Activated T-cell treated with anti-CD3 and anti-CD28 coated beads, Interleukin-2, amount 50 U/mL, for 4 hours (primary cell): ENCODE measurements at regions not wholly inside any gene's neighbourhood (a gene's known extent, or its start where the extent isn't known, plus 50 kb on each side); places are given as distances from the start of the nearest gene placed in this dataset.

Source experiments
- ATAC-seq, 2 donors: fragments of 200-7000 bp; cut with Tn5 transposase; one replicate each; pipeline ENCODE4 v1.10.0; 2021
- DNase-seq: peaks from one replicate; pipeline ENCODE4 v3.0.0-alpha.2; 2020
- H3K27me3 Mint-ChIP-seq: one replicate; pipeline ENCODE4 v1.8.0; 2021; ENCODE audit warnings: low read depth, mixed read lengths
- H3K36me3 Mint-ChIP-seq: one replicate; pipeline ENCODE4 v1.8.0; 2022; ENCODE audit warnings: mixed read lengths; ENCODE audit not compliant: insufficient read depth
- H3K4me1 Mint-ChIP-seq: one replicate; pipeline ENCODE4 v1.8.0; 2021; ENCODE audit warnings: low read depth, mixed read lengths
- H3K4me3 Mint-ChIP-seq: one replicate; pipeline ENCODE4 v1.8.0; 2021; ENCODE audit warnings: mild to moderate bottlenecking, moderate library complexity, mixed read lengths
- H3K9me3 Mint-ChIP-seq: one replicate; pipeline ENCODE4 v1.8.0; 2021; ENCODE audit warnings: mixed read lengths

- no peaks in the 10 kb centered on the region for H3K9me3 Mint-ChIP-seq
- no peaks in the 10 kb centered on the region for H3K27me3 Mint-ChIP-seq
- H3K36me3 Mint-ChIP-seq: no peaks in the 10 kb centered on the region
- ATAC-seq (no peak), DNase-seq (no peak)
- no peak overlapping the region for H3K4me3 Mint-ChIP-seq
- H3K4me1 Mint-ChIP-seq: no peaks in the 10 kb centered on the region
Measured at GRCh38 chr1:168964478-168964877, 142.0 kb upstream of the ATP1B1 start.

GRCh38 chr1:168966217-168966616, 140.3 kb upstream of the ATP1B1 start:
- DNase-seq: no peak
- Mint-ChIP-seq H3K36me3 (no peaks in the 10 kb centered on the region), H3K9me3 (no peaks in the 10 kb centered on the region), H3K27me3 (no peaks in the 10 kb centered on the region), H3K4me1 (no peaks in the 10 kb centered on the region), H3K4me3 (no peak overlapping the region)
- no peak for ATAC-seq

- no peaks in the 10 kb centered on the region for H3K27me3 Mint-ChIP-seq
- H3K4me3 Mint-ChIP-seq: no peak overlapping the region
- no peaks in the 10 kb centered on the region for H3K36me3 Mint-ChIP-seq
- DNase-seq: no peak
- no peaks in the 10 kb centered on the region for H3K4me1 Mint-ChIP-seq
- no peak for ATAC-seq
- no peaks in the 10 kb centered on the region for H3K9me3 Mint-ChIP-seq
Measured at GRCh38 chr1:168966636-168967035, 139.9 kb upstream of the ATP1B1 start.

- H3K27me3 Mint-ChIP-seq: no peaks in the 10 kb centered on the region
- no peaks in the 10 kb centered on the region for H3K36me3 Mint-ChIP-seq
- ATAC-seq (no peak), DNase-seq (no peak)
- no peak overlapping the region for H3K4me3 Mint-ChIP-seq
- no peaks in the 10 kb centered on the region for H3K4me1 Mint-ChIP-seq
- no peaks in the 10 kb centered on the region for H3K9me3 Mint-ChIP-seq
Measured at GRCh38 chr1:168970926-168971659, 135.4 kb upstream of the ATP1B1 start.

- ATAC-seq: no peak
- Mint-ChIP-seq H3K4me3 (no peak overlapping the region), H3K36me3 (no peaks in the 10 kb centered on the region), H3K27me3 (no peaks in the 10 kb centered on the region), H3K9me3 (no peaks in the 10 kb centered on the region), H3K4me1 (no peaks in the 10 kb centered on the region)
- no peak for DNase-seq
Measured at GRCh38 chr1:168972225-168972624, 134.3 kb upstream of the ATP1B1 start.

GRCh38 chr1:168972887-168973286, 133.6 kb upstream of the ATP1B1 start:
- Mint-ChIP-seq H3K9me3 (no peaks in the 10 kb centered on the region), H3K4me1 (no peaks in the 10 kb centered on the region), H3K27me3 (no peaks in the 10 kb centered on the region), H3K36me3 (no peaks in the 10 kb centered on the region), H3K4me3 (no peak overlapping the region)
- DNase-seq: no peak
- no peak for ATAC-seq

- Mint-ChIP-seq H3K9me3 (no peaks in the 10 kb centered on the region), H3K27me3 (no peaks in the 10 kb centered on the region), H3K4me1 (no peaks in the 10 kb centered on the region), H3K36me3 (no peaks in the 10 kb centered on the region), H3K4me3 (no peak overlapping the region)
- ATAC-seq: no peak
- no peak for DNase-seq
Measured at GRCh38 chr1:168974117-168974516, 132.4 kb upstream of the ATP1B1 start.

- ATAC-seq: no peak
- no peak for DNase-seq
- Mint-ChIP-seq H3K36me3 (no peaks in the 10 kb centered on the region), H3K4me3 (no peak overlapping the region), H3K27me3 (no peaks in the 10 kb centered on the region), H3K4me1 (no peaks in the 10 kb centered on the region), H3K9me3 (no peaks in the 10 kb centered on the region)
Measured at GRCh38 chr1:168974611-168975010, 131.9 kb upstream of the ATP1B1 start.

- no peak for DNase-seq
- H3K36me3 Mint-ChIP-seq: no peaks in the 10 kb centered on the region
- no peaks in the 10 kb centered on the region for H3K4me1 Mint-ChIP-seq
- H3K27me3 Mint-ChIP-seq: no peaks in the 10 kb centered on the region
- no peak for ATAC-seq
- no peak overlapping the region for H3K4me3 Mint-ChIP-seq
- H3K9me3 Mint-ChIP-seq: no peaks in the 10 kb centered on the region
Measured at GRCh38 chr1:168976267-168976666, 130.2 kb upstream of the ATP1B1 start.

- H3K4me1 Mint-ChIP-seq: no peaks in the 10 kb centered on the region
Measured at GRCh38 chr1:168977618-168978017, 128.9 kb upstream of the ATP1B1 start.

GRCh38 chr1:168979276-168979675, 127.2 kb upstream of the ATP1B1 start:
- H3K4me3 Mint-ChIP-seq: no peak overlapping the region
- H3K36me3 Mint-ChIP-seq: no peaks in the 10 kb centered on the region
- H3K9me3 Mint-ChIP-seq: no peaks in the 10 kb centered on the region
- H3K4me1 Mint-ChIP-seq: no peaks in the 10 kb centered on the region
- DNase-seq (no peak), ATAC-seq (no peak)
- no peaks in the 10 kb centered on the region for H3K27me3 Mint-ChIP-seq

More at GRCh38 chr1:168977618-168978017, 128.9 kb upstream of the ATP1B1 start:
- H3K4me3 Mint-ChIP-seq: no peak overlapping the region
- ATAC-seq (no peak), DNase-seq (no peak)
- H3K27me3 Mint-ChIP-seq: no peaks in the 10 kb centered on the region
- no peaks in the 10 kb centered on the region for H3K9me3 Mint-ChIP-seq
- H3K36me3 Mint-ChIP-seq: no peaks in the 10 kb centered on the region

GRCh38 chr1:168980180-168980579, 126.3 kb upstream of the ATP1B1 start:
- Mint-ChIP-seq H3K36me3 (no peaks in the 10 kb centered on the region), H3K9me3 (no peaks in the 10 kb centered on the region), H3K27me3 (no peaks in the 10 kb centered on the region), H3K4me3 (no peak overlapping the region), H3K4me1 (no peaks in the 10 kb centered on the region)
- ATAC-seq (no peak), DNase-seq (no peak)

GRCh38 chr1:168980656-168981055, 125.8 kb upstream of the ATP1B1 start:
- no peaks in the 10 kb centered on the region for H3K9me3 Mint-ChIP-seq
- H3K36me3 Mint-ChIP-seq: no peaks in the 10 kb centered on the region
- H3K4me3 Mint-ChIP-seq: no peak overlapping the region
- H3K4me1 Mint-ChIP-seq: no peaks in the 10 kb centered on the region
- no peak for DNase-seq
- no peaks in the 10 kb centered on the region for H3K27me3 Mint-ChIP-seq
- no peak for ATAC-seq

GRCh38 chr1:168982778-168983177, 123.7 kb upstream of the ATP1B1 start:
- no peak overlapping the region for H3K4me3 Mint-ChIP-seq
- no peak for DNase-seq
- H3K9me3 Mint-ChIP-seq: no peaks in the 10 kb centered on the region
- H3K36me3 Mint-ChIP-seq: no peaks in the 10 kb centered on the region
- ATAC-seq: no peak
- no peaks in the 10 kb centered on the region for H3K27me3 Mint-ChIP-seq
- H3K4me1 Mint-ChIP-seq: no peaks in the 10 kb centered on the region

- Mint-ChIP-seq H3K4me3 (no peak overlapping the region), H3K9me3 (no peaks in the 10 kb centered on the region), H3K4me1 (peaks cover 14% of the 10 kb centered on the region), H3K36me3 (no peaks in the 10 kb centered on the region), H3K27me3 (no peaks in the 10 kb centered on the region)
- ATAC-seq (no peak), DNase-seq (no peak)
Measured at GRCh38 chr1:168987330-168987729, 119.2 kb upstream of the ATP1B1 start.
